NOMO-1 treated with DMSO at 0.1 percent for 48 hours (cell line): ENCODE measurements at regions not wholly inside any gene's neighbourhood (a gene's known extent, or its start where the extent isn't known, plus 50 kb on each side); places are given as distances from the start of the nearest gene placed in this dataset.

Experiments
- DNase-seq: peaks from one replicate; lab custom pipeline; 2025; ENCODE audit not compliant: unreplicated experiment; lab: John Stamatoyannopoulos, UW

GRCh38 chr18:77442393-77442792 lies 192.7 kb downstream of the GALR1 start:
- DNase-seq: no peak

DNA sequence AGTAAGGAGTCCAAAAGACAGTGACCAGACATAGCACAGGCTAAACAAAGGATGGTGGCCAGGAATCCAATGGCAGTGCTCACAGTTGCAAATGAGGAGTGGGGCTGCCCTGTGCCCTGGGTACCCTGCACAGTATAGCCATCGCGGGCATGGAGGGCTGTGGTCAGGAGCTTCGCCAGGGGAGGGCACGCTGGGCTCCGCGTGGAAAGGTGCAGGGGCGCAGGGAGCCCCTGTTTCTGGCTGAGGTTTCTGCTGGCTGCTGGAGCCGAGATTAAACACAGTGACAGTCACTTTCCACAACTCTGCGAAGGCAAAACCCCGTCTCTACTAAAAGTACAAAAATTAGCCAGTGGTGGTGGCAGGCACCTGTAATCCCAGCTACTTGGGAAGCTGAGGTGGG lies 194.7 kb downstream of the GALR1 start:
- DNase-seq: no peak

GRCh38 chr18:77448046-77448445 lies 198.4 kb downstream of the GALR1 start:
- DNase-seq: no peak

DNA sequence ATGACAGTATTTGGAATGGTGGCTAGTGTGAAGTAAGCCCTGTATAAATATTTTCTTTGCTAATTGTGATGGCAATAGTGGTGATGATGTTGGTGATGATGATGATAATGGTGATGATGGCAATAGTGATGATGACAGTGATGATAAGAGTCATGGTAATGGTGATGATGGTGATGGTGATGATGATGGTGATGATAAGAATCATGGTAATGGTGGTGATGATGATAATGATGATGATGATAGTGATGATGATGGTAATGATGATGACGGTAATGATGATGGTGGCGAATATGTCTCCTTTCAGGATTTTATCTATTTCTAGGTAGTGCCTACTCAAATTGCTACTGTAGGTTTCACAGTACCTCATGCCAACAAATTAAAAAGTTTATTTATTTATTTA lies 205.4 kb downstream of the GALR1 start:
- no peak for DNase-seq

DNA sequence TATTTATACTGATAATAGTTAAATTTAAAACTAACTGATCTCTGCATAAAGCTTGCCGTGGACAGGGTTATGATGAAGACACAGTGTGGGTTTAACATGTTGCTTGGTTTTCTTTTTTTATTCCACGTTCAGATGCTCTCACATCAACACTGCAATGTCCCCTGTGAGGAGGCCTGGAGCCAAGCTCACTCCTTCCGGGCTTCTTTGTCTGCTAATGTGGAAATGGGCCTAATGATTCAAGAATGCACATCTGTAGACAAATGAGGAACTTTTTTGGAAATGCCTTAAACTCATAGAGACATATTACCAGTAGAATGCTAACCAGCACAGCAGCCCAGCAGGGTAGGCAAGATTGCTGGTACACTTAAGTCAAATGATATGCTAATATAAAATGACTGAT lies 208.0 kb downstream of the GALR1 start:
- no peak for DNase-seq

- DNase-seq: no peak
Observed at GRCh38 chr18:77461062-77461688, 211.5 kb downstream of the GALR1 start.

GRCh38 chr18:77464917-77465316 lies 215.3 kb downstream of the GALR1 start:
- DNase-seq: no peak

- DNase-seq: no peak
Observed at GRCh38 chr18:77466890-77467289, 217.2 kb downstream of the GALR1 start.

- no peak for DNase-seq
Observed at GRCh38 chr18:77469131-77469530, 219.5 kb downstream of the GALR1 start.

DNA sequence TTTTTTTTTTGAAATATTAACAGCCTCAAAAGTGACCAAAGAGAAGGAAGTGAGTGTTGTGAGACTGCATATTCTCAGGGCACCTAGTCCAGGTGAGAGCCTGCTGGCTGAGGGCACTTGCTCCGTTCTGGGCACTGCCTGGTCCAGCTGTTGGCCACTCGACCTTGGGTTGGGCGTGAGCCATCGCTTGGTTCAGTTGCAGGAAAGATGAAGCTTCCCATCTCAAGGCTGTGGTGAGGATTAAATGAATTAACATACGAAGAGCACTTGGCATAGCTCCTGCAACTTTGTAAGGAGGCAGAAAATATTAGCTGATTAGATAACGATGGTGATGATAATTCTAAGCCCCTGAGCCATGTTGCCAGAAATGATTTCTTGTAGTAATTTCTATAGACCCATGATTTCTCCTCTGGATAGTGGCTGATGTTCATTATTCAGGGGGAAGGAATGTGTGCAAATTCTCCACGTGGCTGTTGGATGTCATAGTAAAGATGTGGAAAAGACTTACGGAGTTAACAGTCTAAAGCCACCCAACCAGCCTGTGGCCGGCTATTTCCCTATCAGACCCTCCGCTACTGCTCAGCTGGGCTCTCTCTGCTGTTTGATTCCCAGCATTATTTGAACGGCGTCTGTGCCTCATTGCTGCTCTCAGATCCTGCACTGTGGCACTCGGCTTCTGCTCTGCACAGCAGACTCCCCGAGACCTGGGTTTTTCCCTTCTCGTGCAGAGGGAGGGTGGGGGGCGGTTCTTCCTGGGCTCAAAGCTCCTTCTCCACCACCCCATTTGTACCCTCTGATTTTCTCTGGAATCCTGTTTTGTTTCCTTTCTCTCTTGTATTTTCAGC lies 221.1 kb downstream of the GALR1 start:
- DNase-seq: no peak

GRCh38 chr18:77472509-77472908 lies 222.9 kb downstream of the GALR1 start:
- no peak for DNase-seq

GRCh38 chr18:77478646-77479442 lies 229.2 kb downstream of the GALR1 start:
- DNase-seq: peak; percentile 41

DNA sequence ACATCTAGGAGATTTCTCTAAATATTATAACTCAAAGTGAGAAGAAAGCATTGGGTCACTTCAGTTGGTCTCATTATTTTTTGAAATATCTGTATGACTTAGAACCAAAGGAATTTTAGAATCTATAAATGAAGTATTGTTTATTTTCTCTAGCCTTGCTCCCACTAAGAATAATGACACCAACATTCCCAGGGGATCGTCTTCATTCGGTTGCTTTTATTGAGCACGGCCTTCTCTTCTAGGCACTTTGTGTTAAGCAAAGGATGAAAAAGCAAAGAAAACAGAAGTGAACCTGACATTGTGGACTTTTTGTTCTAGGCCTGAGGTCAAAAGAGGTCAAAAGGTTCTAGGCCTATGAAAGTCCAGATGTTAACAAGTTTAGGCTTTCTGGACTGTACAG lies 231.9 kb downstream of the GALR1 start:
- DNase-seq: no peak

- DNase-seq: no peak
Observed at GRCh38 chr18:77482190-77483085, 232.8 kb downstream of the GALR1 start.

- no peak for DNase-seq
Observed at GRCh38 chr18:77486985-77487384, 237.3 kb downstream of the GALR1 start.

DNA sequence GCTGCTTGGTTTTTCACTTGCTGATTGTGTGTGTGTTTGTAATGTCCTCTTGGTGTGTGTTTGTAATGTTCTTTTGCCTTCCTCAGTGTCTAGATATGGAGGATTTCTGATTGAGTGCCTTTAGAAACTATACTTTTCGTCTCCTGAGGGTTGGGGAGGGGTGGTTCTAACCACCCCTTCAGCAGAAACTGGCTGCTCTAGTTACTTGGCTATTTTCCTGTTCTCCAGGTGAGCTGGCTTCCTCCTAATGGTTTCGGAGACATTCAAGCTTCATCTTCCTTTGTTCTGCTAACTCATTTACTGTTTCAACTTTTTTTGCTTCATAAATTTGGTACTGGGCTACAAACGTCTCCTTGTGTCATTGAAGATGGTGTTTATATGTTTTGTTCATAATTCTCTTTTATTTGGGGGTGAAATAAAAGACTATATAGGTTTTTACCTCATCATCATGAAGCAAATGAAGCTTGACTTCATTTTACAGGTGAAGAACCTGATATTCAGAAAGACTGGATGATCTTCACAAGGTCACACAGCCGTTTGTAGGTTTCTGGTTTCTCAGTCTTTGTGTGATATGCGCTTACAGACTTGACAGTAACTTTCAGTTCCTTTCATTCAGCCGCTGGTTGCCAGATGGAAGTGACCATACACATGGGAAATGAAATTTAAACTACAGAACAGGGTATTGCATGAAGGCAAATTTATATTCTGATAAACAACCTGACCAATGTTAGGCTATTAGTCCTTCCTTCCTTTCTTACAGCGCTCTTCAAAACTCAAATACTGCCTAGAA lies 238.5 kb downstream of the GALR1 start:
- DNase-seq: peak; percentile 46

- DNase-seq: peak; percentile 61
Observed at GRCh38 chr18:77495079-77495478, 245.4 kb downstream of the GALR1 start.

DNA sequence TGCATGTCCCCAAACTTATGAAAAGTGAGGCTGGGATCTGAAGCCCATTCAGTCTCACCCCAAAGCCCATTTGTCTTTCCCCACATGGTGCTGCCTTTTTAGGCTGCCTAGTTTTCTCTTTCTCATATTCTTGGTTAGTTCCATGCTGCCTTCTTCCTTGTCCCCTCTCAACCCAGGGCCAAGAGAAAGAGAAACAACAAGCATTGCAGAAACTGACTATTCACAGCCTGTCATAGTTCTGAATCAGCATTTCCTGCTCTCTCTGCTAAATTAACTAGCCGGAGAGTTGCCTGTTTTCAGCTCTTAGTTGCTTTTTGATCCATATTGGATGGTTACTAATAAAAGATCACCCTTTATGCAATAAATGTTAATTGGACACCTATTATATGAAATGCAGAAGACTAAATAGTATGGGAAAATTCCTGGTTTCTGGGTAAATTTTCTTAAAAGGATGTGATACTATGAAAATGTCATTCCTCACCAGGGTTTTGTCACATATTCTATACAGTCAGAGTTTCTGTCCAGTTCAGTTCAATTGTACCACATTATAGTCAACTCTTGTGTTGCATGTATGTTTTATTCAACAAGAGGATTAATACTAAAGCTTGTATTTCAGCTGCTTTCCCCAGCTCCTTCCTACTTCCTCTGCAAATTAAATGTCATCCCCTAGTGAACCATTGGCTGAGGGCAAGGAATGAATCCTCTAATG lies 246.5 kb downstream of the GALR1 start:
- peak; percentile 33 for DNase-seq

DNA sequence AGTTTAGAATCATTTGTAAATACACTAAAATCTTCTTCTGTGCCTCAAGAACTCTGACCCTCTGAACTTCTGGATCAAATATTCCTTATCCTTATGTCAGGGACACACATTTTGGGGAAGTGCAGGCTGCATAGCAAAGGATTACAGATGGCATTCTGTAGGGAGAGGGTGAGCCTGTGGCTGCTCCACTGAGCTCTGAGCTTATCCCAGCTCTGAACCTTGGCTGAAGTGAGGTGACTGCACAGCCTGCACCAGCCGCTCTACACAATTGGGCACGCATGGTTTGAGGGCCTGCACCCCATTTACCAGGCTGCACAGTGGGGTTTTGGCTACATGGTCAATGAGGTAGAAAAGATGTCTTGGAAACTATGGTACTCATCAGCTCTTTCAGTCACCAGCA lies 251.6 kb downstream of the GALR1 start:
- DNase-seq: no peak
